Upper lobe of right lung (tissue), 1 donor: ENCODE measurements at regions not wholly inside any gene's neighbourhood (a gene's known extent, or its start where the extent isn't known, plus 50 kb on each side); places are given as distances from the start of the nearest gene placed in this dataset.
"Not testable (repeated sequence)": the region's sequence is repeated elsewhere in the genome, so short reads cannot be mapped to it uniquely, and the experiment has no call there.

Source experiments
- ATAC-seq: fragments of 200-7000 bp; cut with Tn5 transposase; one replicate; pipeline ENCODE4 v1.9.1; 2020; ENCODE audit warnings: mild to moderate bottlenecking, moderate library complexity
- DNase-seq: peaks from one replicate; pipeline ENCODE4 v3.0.0-alpha.2; 2020
- H3K27ac ChIP-seq: fragments of 200-600 bp; one replicate; pipeline ENCODE4 v1.8.0; 2022
- H3K27me3 ChIP-seq: fragments of 200-600 bp; one replicate; pipeline ENCODE4 v1.8.0; 2022; ENCODE audit warnings: mild to moderate bottlenecking
- H3K36me3 ChIP-seq: fragments of 200-600 bp; one replicate; pipeline ENCODE4 v1.8.0; 2022
- H3K4me1 ChIP-seq: fragments of 200-600 bp; one replicate; pipeline ENCODE4 v1.8.0; 2022
- H3K4me3 ChIP-seq: fragments of 200-600 bp; one replicate; pipeline ENCODE4 v1.8.0; 2022; ENCODE audit warnings: mild to moderate bottlenecking
- H3K9me3 ChIP-seq: fragments of 200-600 bp; one replicate; pipeline ENCODE4 v1.8.0; 2022
- CTCF ChIP-seq: fragments of 200-600 bp; IDR thresholded peaks from one replicate; pipeline ENCODE4 v1.8.0; 2022; ENCODE audit warnings: antibody characterized with exemption
- intact Hi-C: fragments of 100-400 bp; cut with DNase I; formaldehyde crosslinking; loops from one replicate; pipeline ENCODE4 v1.11.0; 2022
- donor health status: DM: no; HTN: yes; CAD: no; lungs with severe emphysema.

GRCh38 chr5:7309715-7310114, 86.2 kb upstream of the ADCY2 start:
- H3K4me3 ChIP-seq, H3K36me3 ChIP-seq, intact Hi-C loops, H3K4me1 ChIP-seq, ATAC-seq, H3K9me3 ChIP-seq, DNase-seq, H3K27ac ChIP-seq, H3K27me3 ChIP-seq: not testable (repeated sequence)

GRCh38 chr5:7310656-7311055, 85.3 kb upstream of the ADCY2 start:
- H3K27ac ChIP-seq, H3K27me3 ChIP-seq, H3K9me3 ChIP-seq, intact Hi-C loops, H3K36me3 ChIP-seq, H3K4me1 ChIP-seq, DNase-seq, H3K4me3 ChIP-seq, ATAC-seq: not testable (repeated sequence)

- H3K27me3 ChIP-seq = no peaks in the 10 kb centered on the region
- no peak overlapping the region for H3K27ac ChIP-seq
- no peak for ATAC-seq
- no peaks in the 10 kb centered on the region for H3K36me3 ChIP-seq
- no peak for DNase-seq
- no peaks in the 10 kb centered on the region for H3K9me3 ChIP-seq
- no peaks in the 10 kb centered on the region for H3K4me1 ChIP-seq
- intact Hi-C loops = no loop called here
- no peak overlapping the region for H3K4me3 ChIP-seq
- no peak for TF ChIP-seq CTCF
These were observed 80.8 kb upstream of the ADCY2 start for GRCh38 chr5:7315118-7315517.

- no peak for ATAC-seq
- no peak overlapping the region for H3K27ac ChIP-seq
- no peak for TF ChIP-seq CTCF
- no peak for DNase-seq
- no peaks in the 10 kb centered on the region for H3K9me3 ChIP-seq
- no peaks in the 10 kb centered on the region for H3K36me3 ChIP-seq
- no peaks in the 10 kb centered on the region for H3K4me1 ChIP-seq
- intact Hi-C loops = no loop called here
- no peak overlapping the region for H3K4me3 ChIP-seq
- no peaks in the 10 kb centered on the region for H3K27me3 ChIP-seq
These were observed 78.2 kb upstream of the ADCY2 start for GRCh38 chr5:7317751-7318150.

- Histone ChIP-seq H3K36me3 (no peaks in the 10 kb centered on the region), H3K4me3 (no peak overlapping the region), H3K4me1 (no peaks in the 10 kb centered on the region), H3K9me3 (no peaks in the 10 kb centered on the region), H3K27me3 (no peaks in the 10 kb centered on the region), H3K27ac (no peak overlapping the region)
- DNase-seq (no peak), ATAC-seq (no peak)
- intact Hi-C loops = no loop called here
- no peak for TF ChIP-seq CTCF
These were observed 75.1 kb upstream of the ADCY2 start for GRCh38 chr5:7320701-7321301.

- H3K4me1 ChIP-seq = no peaks in the 10 kb centered on the region
- DNase-seq (no peak), ATAC-seq (peak; percentile 20)
- no peak for TF ChIP-seq CTCF
- intact Hi-C loops = no loop called here
- H3K9me3 ChIP-seq = no peaks in the 10 kb centered on the region
- H3K36me3 ChIP-seq = no peaks in the 10 kb centered on the region
- H3K4me3 ChIP-seq = no peak overlapping the region
- no peaks in the 10 kb centered on the region for H3K27me3 ChIP-seq
- no peak overlapping the region for H3K27ac ChIP-seq
These were observed 74.2 kb upstream of the ADCY2 start for GRCh38 chr5:7321724-7322123.

- TF ChIP-seq CTCF = no peak
- no peak for DNase-seq
- no peaks in the 10 kb centered on the region for H3K4me1 ChIP-seq
- no peaks in the 10 kb centered on the region for H3K36me3 ChIP-seq
- H3K4me3 ChIP-seq = no peak overlapping the region
- ATAC-seq = no peak
- H3K27ac ChIP-seq = no peak overlapping the region
- H3K27me3 ChIP-seq = no peaks in the 10 kb centered on the region
- intact Hi-C loops = no loop called here
- no peaks in the 10 kb centered on the region for H3K9me3 ChIP-seq
These were observed 71.0 kb upstream of the ADCY2 start for GRCh38 chr5:7324919-7325318.
